22Rv1 (cell line): ENCODE measurements at regions not wholly inside any gene's neighbourhood (a gene's known extent, or its start where the extent isn't known, plus 50 kb on each side); places are given as distances from the start of the nearest gene placed in this dataset.

ENCODE experiments used
- CTCF ChIP-seq: fragments of 450-650 bp; IDR thresholded peaks from 2 replicates; pipeline ENCODE4 v1.5.1; 2017; ENCODE audit warnings: mild to moderate bottlenecking
- ZFX ChIP-seq: fragments of 450-650 bp; IDR thresholded peaks from 2 replicates; pipeline ENCODE4 v1.6.1; 2017; ENCODE audit warnings: antibody characterized with exemption, borderline replicate concordance

GRCh38 chr17:31798205-31798724 lies 60.8 kb downstream of the COPRS start:
- TF ChIP-seq CTCF (no peak), ZFX (no peak)
